Neural progenitor cell (in vitro differentiated cells): ENCODE measurements at regions not wholly inside any gene's neighbourhood (a gene's known extent, or its start where the extent isn't known, plus 50 kb on each side); places are given as distances from the start of the nearest gene placed in this dataset.
A peak's percentile ranks its signal among the peaks of the same experiment; 100 is the strongest.

Source experiments
- CTCF ChIP-seq: fragments of 200-600 bp; sonication (generic); IDR thresholded peaks from 2 replicates; pipeline ENCODE4 v1.5.1; 2017; ENCODE audit warnings: antibody characterized with exemption, mild to moderate bottlenecking
- EZH2 ChIP-seq: fragments of 200-600 bp; sonication (generic); IDR thresholded peaks from 2 replicates; pipeline ENCODE4 v1.6.1; 2017; ENCODE audit warnings: antibody characterized with exemption, mild to moderate bottlenecking, moderate library complexity

GRCh38 chr7:145036604-145037405 lies 201.0 kb upstream of the TPK1 start:
- TF ChIP-seq CTCF (peak; percentile 97), EZH2 (no peak)
